ENCODE measurements at regions not wholly inside any gene's neighbourhood (a gene's known extent, or its start where the extent isn't known, plus 50 kb on each side); places are given as distances from the start of the nearest gene placed in this dataset.

GRCh38 chr14:85288041-85288440, 241.9 kb upstream of the FLRT2 start:
- Histone ChIP-seq H3K27me3 (ENCODE audit: control insufficient read depth, insufficient read depth, low read length) (no peaks in the 10 kb centered on the region), H3K36me3 (ENCODE audit: control insufficient read depth, insufficient read depth, low read length) (no peaks in the 10 kb centered on the region), H3K4me3 (ENCODE audit: low read depth, low read length) (no peak overlapping the region)
- DNase-seq (ENCODE audit: low read depth) (no peak), FAIRE-seq (no peak)
- TF ChIP-seq, protein P1, sequence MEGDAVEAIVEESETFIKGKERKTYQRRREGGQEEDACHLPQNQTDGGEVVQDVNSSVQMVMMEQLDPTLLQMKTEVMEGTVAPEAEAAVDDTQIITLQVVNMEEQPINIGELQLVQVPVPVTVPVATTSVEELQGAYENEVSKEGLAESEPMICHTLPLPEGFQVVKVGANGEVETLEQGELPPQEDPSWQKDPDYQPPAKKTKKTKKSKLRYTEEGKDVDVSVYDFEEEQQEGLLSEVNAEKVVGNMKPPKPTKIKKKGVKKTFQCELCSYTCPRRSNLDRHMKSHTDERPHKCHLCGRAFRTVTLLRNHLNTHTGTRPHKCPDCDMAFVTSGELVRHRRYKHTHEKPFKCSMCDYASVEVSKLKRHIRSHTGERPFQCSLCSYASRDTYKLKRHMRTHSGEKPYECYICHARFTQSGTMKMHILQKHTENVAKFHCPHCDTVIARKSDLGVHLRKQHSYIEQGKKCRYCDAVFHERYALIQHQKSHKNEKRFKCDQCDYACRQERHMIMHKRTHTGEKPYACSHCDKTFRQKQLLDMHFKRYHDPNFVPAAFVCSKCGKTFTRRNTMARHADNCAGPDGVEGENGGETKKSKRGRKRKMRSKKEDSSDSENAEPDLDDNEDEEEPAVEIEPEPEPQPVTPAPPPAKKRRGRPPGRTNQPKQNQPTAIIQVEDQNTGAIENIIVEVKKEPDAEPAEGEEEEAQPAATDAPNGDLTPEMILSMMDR (IDR thresholded peaks at IDR 0.05; ENCODE audit: insufficient read depth, low read length, severe bottlenecking) = no peak

DNA sequence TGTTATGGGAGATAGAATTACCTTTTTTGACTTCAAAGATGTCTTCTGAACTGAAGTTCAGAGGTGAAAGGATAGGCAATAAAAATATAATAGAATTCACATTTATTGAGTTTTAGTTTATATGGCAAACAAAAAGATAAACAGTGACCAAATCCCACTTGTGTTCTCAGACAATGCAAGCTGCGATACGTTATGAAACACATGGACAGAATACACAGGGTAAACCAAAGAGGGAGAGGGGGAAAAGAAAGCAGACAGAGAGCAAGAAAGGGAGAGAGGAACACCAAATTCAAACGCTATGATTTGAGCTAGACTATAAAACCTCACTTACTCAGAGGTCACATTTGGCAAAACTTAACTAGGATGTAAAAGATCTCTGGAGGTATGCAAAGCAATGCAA, 238.2 kb upstream of the FLRT2 start:
- FAIRE-seq (no peak), DNase-seq (ENCODE audit: low read depth) (no peak)
- Histone ChIP-seq H3K4me3 (ENCODE audit: low read depth, low read length) (no peak overlapping the region), H3K36me3 (ENCODE audit: control insufficient read depth, insufficient read depth, low read length) (no peaks in the 10 kb centered on the region), H3K27me3 (ENCODE audit: control insufficient read depth, insufficient read depth, low read length) (no peaks in the 10 kb centered on the region)
- TF ChIP-seq, protein P1 (IDR thresholded peaks at IDR 0.05; ENCODE audit: insufficient read depth, low read length, severe bottlenecking) = no peak

- DNase-seq (ENCODE audit: low read depth) (no peak), FAIRE-seq (no peak)
- TF ChIP-seq, protein P1 (IDR thresholded peaks at IDR 0.05; ENCODE audit: insufficient read depth, low read length, severe bottlenecking) = no peak
- Histone ChIP-seq H3K27me3 (ENCODE audit: control insufficient read depth, insufficient read depth, low read length) (no peaks in the 10 kb centered on the region), H3K36me3 (ENCODE audit: control insufficient read depth, insufficient read depth, low read length) (no peaks in the 10 kb centered on the region), H3K4me3 (ENCODE audit: low read depth, low read length) (no peak overlapping the region)
These were observed 236.2 kb upstream of the FLRT2 start for GRCh38 chr14:85293612-85294234.

- TF ChIP-seq, protein P1 (IDR thresholded peaks at IDR 0.05; ENCODE audit: insufficient read depth, low read length, severe bottlenecking) = no peak
- no peak overlapping the region for H3K4me3 ChIP-seq (ENCODE audit: low read depth, low read length)
- FAIRE-seq = no peak
These were observed 234.6 kb upstream of the FLRT2 start for GRCh38 chr14:85295318-85295717.

DNA sequence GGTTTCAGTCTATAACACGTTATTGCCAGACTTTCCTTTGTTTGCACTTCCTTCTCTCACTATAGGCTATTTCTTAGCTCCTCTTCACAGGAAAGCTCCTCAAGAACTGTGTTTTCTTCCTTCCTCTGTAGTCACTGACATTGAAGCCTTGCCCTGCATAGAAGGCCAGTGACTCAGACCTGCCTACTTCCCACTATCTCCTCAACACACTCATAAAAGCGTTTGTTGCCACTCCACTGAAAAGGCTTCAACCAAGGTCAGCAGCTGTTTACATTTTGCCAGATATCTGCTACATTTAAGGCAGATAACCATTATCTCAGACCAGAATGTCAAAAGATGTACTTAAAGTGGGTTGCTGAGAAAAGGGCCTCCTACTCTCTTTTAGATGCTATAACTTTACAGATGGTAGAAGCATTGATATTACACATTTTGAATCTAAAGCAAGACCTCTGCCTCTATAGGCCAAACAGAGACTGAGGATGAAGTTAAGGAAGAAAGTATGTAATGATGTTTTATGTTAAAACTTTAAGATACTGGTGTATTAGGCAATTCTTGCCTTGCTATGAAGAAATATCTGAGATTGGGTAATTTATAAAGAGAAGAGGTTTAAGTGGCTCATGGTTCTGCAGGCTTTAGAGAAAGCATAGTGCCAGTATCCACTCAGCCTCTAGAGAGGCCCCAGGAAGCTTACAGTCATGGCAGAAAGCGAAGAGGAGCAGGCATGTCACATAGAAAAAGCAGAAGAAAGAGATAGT, 233.3 kb upstream of the FLRT2 start:
- peak; percentile 70 for DNase-seq (ENCODE audit: low read depth)

More at GRCh38 chr14:85295318-85295717, 234.6 kb upstream of the FLRT2 start:
- H3K27me3 ChIP-seq (ENCODE audit: control insufficient read depth, insufficient read depth, low read length) = no peaks in the 10 kb centered on the region
- no peak for DNase-seq (ENCODE audit: low read depth)
- H3K36me3 ChIP-seq (ENCODE audit: control insufficient read depth, insufficient read depth, low read length) = no peaks in the 10 kb centered on the region

More for the DNA sequence above, 233.3 kb upstream of the FLRT2 start:
- H3K27me3 ChIP-seq (ENCODE audit: control insufficient read depth, insufficient read depth, low read length) = no peaks in the 10 kb centered on the region
- H3K36me3 ChIP-seq (ENCODE audit: control insufficient read depth, insufficient read depth, low read length) = no peaks in the 10 kb centered on the region
- TF ChIP-seq, protein P1 (IDR thresholded peaks at IDR 0.05; ENCODE audit: insufficient read depth, low read length, severe bottlenecking) = no peak
- no peak overlapping the region for H3K4me3 ChIP-seq (ENCODE audit: low read depth, low read length)
- FAIRE-seq = no peak
